ENCODE measurements at regions not wholly inside any gene's neighbourhood (a gene's known extent, or its start where the extent isn't known, plus 50 kb on each side); places are given as distances from the start of the nearest gene placed in this dataset.

GRCh38 chr4:23978002-23978401, 88.2 kb upstream of the PPARGC1A start:
- TF ChIP-seq, protein P1, sequence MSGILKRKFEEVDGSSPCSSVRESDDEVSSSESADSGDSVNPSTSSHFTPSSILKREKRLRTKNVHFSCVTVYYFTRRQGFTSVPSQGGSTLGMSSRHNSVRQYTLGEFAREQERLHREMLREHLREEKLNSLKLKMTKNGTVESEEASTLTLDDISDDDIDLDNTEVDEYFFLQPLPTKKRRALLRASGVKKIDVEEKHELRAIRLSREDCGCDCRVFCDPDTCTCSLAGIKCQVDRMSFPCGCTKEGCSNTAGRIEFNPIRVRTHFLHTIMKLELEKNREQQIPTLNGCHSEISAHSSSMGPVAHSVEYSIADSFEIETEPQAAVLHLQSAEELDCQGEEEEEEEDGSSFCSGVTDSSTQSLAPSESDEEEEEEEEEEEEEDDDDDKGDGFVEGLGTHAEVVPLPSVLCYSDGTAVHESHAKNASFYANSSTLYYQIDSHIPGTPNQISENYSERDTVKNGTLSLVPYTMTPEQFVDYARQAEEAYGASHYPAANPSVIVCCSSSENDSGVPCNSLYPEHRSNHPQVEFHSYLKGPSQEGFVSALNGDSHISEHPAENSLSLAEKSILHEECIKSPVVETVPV (CRISPR knock-in tag; IDR thresholded peaks at IDR 0.05): no peak
- TF ChIP-seq SNAI2 (CRISPR knock-in tag; IDR thresholded peaks at IDR 0.05) (no peak), PPARA (CRISPR knock-in tag; IDR thresholded peaks at IDR 0.05; ENCODE audit: borderline replicate concordance) (no peak), ZFP3 (CRISPR knock-in tag; IDR thresholded peaks at IDR 0.05) (no peak), CREB5 (CRISPR knock-in tag; IDR thresholded peaks at IDR 0.05; ENCODE audit: low read depth) (no peak), ZNF8 (CRISPR knock-in tag; IDR thresholded peaks at IDR 0.05) (no peak), ZFP30 (CRISPR knock-in tag; IDR thresholded peaks at IDR 0.05) (no peak), ISL1 (CRISPR knock-in tag; IDR thresholded peaks at IDR 0.05) (no peak), ARNTL (CRISPR knock-in tag; IDR thresholded peaks at IDR 0.05; ENCODE audit: borderline replicate concordance, low read depth) (no peak), OSR1 (CRISPR knock-in tag; IDR thresholded peaks at IDR 0.05) (no peak)
- TF ChIP-seq, protein P2, sequence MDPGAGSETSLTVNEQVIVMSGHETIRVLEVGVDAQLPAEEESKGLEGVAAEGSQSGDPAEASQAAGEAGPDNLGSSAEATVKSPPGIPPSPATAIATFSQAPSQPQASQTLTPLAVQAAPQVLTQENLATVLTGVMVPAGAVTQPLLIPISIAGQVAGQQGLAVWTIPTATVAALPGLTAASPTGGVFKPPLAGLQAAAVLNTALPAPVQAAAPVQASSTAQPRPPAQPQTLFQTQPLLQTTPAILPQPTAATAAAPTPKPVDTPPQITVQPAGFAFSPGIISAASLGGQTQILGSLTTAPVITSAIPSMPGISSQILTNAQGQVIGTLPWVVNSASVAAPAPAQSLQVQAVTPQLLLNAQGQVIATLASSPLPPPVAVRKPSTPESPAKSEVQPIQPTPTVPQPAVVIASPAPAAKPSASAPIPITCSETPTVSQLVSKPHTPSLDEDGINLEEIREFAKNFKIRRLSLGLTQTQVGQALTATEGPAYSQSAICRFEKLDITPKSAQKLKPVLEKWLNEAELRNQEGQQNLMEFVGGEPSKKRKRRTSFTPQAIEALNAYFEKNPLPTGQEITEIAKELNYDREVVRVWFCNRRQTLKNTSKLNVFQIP (CRISPR knock-in tag; IDR thresholded peaks at IDR 0.05; ENCODE audit: borderline replicate concordance, low read depth): no peak
